Prostate gland (tissue), 2 donors: ENCODE measurements at regions not wholly inside any gene's neighbourhood (a gene's known extent, or its start where the extent isn't known, plus 50 kb on each side); places are given as distances from the start of the nearest gene placed in this dataset.

Source experiments
- DNase-seq: peaks from one replicate; pipeline ENCODE4 v3.0.0-alpha.2; 2019; ENCODE audit warnings: low spot score
- H3K27ac ChIP-seq, 2 donors: fragments of 200-600 bp; sonication (generic); 2 replicates each; pipeline ENCODE4 v1.5.1; 2017 to 2019
- H3K27me3 ChIP-seq: fragments of 200-600 bp; sonication (generic); replicated peaks from 2 replicates; pipeline ENCODE4 v1.5.1; 2019; ENCODE audit not compliant: insufficient read depth
- H3K36me3 ChIP-seq, 2 donors: fragments of 200-600 bp; sonication (generic); 1 replicate in 1 of 2; 2 replicates in 1 of 2; pipeline versions ENCODE4 v1.5.1 to v1.8.1; 2017 to 2019
- H3K4me1 ChIP-seq: fragments of 200-600 bp; sonication (generic); replicated peaks from 2 replicates; pipeline ENCODE4 v1.5.1; 2019
- H3K4me3 ChIP-seq, 2 donors: fragments of 200-600 bp; sonication (generic); 2 replicates each; pipeline ENCODE4 v1.5.1; 2017 to 2019
- H3K9me3 ChIP-seq: fragments of 200-600 bp; sonication (generic); 2 replicates; pipeline ENCODE4 v1.5.1; 2017
- POLR2A ChIP-seq: fragments of 450-650 bp; IDR thresholded peaks from one replicate; pipeline ENCODE4 v1.6.1; 2016; ENCODE audit warnings: antibody characterized with exemption, mild to moderate bottlenecking
- POLR2AphosphoS5 ChIP-seq: sonication (generic); formaldehyde crosslinking; IDR thresholded peaks from one replicate; pipeline ENCODE4 v1.6.1; 2017; ENCODE audit warnings: antibody characterized with exemption
- WGBS: methylation state at CpG from one replicate; pipeline ENCODE4 v1.1.5; 2018; 5-methylcytosine and 5-hydroxymethylcytosine counted together
- intact Hi-C: fragments of 100-400 bp; cut with DNase I; formaldehyde crosslinking; loops from one replicate; pipeline ENCODE4 v1.14.2; 2022
- TF ChIP-seq, protein P1 (sequence below), 4 experiments: fragments of 200-600 bp in 2 of 4; fragments of 450-650 bp in 2 of 4; sonication (generic) in 2 of 4; IDR thresholded peaks; 1 replicate in 3 of 4; 2 replicates in 1 of 4; pipeline ENCODE4 v1.5.1; 2016 to 2019; ENCODE audit warnings: antibody characterized with exemption in 4 of 4, mild to moderate bottlenecking in 2 of 4, moderate library complexity in 2 of 4

- no peak overlapping the region for H3K4me3 ChIP-seq
- TF ChIP-seq POLR2AphosphoS5 (no peak), POLR2A (no peak)
- TF ChIP-seq, protein P1, sequence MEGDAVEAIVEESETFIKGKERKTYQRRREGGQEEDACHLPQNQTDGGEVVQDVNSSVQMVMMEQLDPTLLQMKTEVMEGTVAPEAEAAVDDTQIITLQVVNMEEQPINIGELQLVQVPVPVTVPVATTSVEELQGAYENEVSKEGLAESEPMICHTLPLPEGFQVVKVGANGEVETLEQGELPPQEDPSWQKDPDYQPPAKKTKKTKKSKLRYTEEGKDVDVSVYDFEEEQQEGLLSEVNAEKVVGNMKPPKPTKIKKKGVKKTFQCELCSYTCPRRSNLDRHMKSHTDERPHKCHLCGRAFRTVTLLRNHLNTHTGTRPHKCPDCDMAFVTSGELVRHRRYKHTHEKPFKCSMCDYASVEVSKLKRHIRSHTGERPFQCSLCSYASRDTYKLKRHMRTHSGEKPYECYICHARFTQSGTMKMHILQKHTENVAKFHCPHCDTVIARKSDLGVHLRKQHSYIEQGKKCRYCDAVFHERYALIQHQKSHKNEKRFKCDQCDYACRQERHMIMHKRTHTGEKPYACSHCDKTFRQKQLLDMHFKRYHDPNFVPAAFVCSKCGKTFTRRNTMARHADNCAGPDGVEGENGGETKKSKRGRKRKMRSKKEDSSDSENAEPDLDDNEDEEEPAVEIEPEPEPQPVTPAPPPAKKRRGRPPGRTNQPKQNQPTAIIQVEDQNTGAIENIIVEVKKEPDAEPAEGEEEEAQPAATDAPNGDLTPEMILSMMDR (IDR thresholded peaks at IDR 0.05) = no peak
- H3K27ac ChIP-seq = no peak overlapping the region
- WGBS = 95% methylated on average over 5 of the region's 5 CpGs
- no peak for DNase-seq
- no peaks in the 10 kb centered on the region for H3K4me1 ChIP-seq
- H3K9me3 ChIP-seq = no peaks in the 10 kb centered on the region
- intact Hi-C loops = no loop called here
- H3K36me3 ChIP-seq = no peaks in the 10 kb centered on the region
- H3K27me3 ChIP-seq = no peaks in the 10 kb centered on the region
Measured at GRCh38 chr20:58064411-58065010, 163.9 kb downstream of the ANKRD60 start.

DNA sequence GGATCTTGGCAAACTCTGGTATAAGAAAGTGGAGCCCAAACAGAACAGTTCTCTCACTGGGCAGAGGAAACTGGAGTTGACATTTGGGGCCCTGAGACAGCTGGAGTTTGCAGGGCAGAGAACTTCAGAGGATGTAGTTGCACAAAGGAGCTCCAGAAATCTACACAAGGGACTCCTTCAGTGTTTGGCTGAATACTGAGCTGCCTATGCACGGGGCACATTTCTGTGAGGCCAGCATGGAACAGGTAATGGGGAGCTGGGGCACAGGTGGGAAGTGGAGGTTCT, 169.3 kb downstream of the ANKRD60 start:
- TF ChIP-seq POLR2A (no peak), POLR2AphosphoS5 (no peak)
- TF ChIP-seq, protein P1 (IDR thresholded peaks at IDR 0.05) = no peak
- Histone ChIP-seq H3K27me3 (no peaks in the 10 kb centered on the region), H3K27ac (no peak overlapping the region), H3K36me3 (no peaks in the 10 kb centered on the region), H3K4me1 (peaks cover 4% of the 10 kb centered on the region), H3K4me3 (no peak overlapping the region), H3K9me3 (no peaks in the 10 kb centered on the region)
- WGBS = 87% methylated on average over 1 of the region's 1 CpG
- intact Hi-C loops = no loop called here
- no peak for DNase-seq

DNA sequence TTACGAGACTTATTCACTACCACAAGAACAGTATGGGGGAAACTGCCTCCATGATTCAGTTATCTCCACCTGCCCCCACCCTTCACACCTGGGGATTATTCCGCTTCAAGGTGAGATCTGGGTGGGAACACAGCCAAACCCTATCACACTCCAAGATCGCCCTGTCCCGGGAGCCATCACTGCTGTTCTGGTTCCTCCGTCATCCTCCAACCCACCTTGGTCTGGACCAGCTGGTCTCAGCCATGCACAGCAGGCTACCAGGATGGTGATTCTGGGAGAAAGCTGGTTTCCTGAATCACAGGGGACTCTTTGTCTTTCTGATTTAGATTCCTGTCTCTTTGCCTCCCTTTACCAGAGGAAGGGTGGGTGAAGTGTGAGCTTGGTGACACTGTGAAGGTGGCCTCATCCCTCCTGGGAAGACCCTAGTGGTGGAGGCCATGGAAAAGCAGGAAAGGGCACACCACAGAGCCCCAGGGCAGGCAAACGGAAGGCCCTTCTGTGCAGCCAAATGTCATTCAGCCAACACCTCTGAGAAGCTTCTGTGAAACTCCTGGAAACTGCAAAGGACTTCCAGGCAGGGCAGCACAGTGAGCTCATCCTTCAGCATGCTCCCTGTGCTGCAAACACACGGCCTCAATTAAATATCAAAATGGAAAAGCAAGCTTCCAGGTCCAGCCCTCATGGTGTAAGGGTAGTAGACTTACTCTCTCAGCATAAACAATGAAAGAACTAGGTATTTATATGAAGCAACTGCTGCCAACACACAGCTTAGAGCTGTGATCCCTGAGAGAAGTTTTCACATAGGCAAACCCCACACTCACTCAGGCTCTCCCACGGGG, 169.8 kb downstream of the ANKRD60 start:
- Histone ChIP-seq H3K4me3 (no peak overlapping the region), H3K36me3 (no peaks in the 10 kb centered on the region), H3K27ac (no peak overlapping the region), H3K9me3 (no peaks in the 10 kb centered on the region), H3K4me1 (peaks cover 4% of the 10 kb centered on the region), H3K27me3 (no peaks in the 10 kb centered on the region)
- TF ChIP-seq, protein P1 (IDR thresholded peaks at IDR 0.05) = no peak
- no peak for TF ChIP-seq POLR2A
- TF ChIP-seq POLR2AphosphoS5 = no peak
- DNase-seq = no peak
- intact Hi-C loops = no loop called here
- 69% methylated on average over 8 of the region's 8 CpGs for WGBS

- intact Hi-C loops = no loop called here
- TF ChIP-seq POLR2A = no peak
- TF ChIP-seq, protein P1 (IDR thresholded peaks at IDR 0.05) = no peak
- no peak for TF ChIP-seq POLR2AphosphoS5
- Histone ChIP-seq H3K4me3 (no peak overlapping the region), H3K27me3 (no peaks in the 10 kb centered on the region), H3K36me3 (no peaks in the 10 kb centered on the region), H3K9me3 (no peaks in the 10 kb centered on the region), H3K4me1 (peaks cover 4% of the 10 kb centered on the region), H3K27ac (no peak overlapping the region)
- no peak for DNase-seq
- 92% methylated on average over 7 of the region's 7 CpGs for WGBS
Measured at GRCh38 chr20:58056921-58057686, 171.3 kb downstream of the ANKRD60 start.
